ENCODE measurements at regions not wholly inside any gene's neighbourhood (a gene's known extent, or its start where the extent isn't known, plus 50 kb on each side); places are given as distances from the start of the nearest gene placed in this dataset.
"Not testable (repeated sequence)": the region's sequence is repeated elsewhere in the genome, so short reads cannot be mapped to it uniquely, and the experiment has no call there.

DNA sequence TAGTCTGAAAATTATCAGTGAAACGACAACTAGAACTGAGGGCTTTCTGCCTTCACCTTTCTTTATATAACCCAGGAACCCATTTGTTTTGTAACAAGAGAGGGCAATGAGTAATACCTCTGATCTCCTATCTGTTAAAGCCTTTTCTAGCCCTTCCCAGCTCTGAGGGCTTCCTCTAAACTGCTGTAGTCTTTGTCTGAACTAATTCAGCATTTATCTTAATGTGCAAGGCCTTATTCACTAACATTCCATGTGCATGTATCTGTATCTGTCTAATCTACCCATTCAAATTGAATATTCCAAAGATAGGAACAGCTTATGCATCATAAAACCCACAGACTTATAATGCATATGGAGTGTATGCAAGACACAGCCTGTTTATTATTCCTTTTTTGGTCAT is 167.1 kb downstream of the LYPLAL1 start:
- no peak for DNase-seq

DNA sequence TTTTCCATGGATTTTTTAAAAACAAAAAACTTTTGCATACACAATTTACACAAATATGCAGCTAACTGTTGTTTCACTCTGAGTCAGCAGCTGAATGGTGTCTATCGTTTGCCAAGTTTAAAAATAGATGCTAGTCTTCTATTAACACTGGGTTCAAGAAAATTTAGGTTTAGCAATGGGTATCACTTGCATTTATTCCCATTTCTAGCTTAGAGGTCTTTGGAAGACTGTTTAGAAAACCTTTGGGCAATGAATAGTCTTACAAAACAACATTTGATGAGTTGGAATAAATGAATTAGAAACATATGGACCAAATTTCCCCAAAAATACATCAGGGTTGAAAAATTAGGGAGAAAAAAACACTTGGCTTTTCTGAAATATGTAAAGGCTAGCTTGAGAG is 165.8 kb downstream of the LYPLAL1 start:
- DNase-seq = no peak

DNA sequence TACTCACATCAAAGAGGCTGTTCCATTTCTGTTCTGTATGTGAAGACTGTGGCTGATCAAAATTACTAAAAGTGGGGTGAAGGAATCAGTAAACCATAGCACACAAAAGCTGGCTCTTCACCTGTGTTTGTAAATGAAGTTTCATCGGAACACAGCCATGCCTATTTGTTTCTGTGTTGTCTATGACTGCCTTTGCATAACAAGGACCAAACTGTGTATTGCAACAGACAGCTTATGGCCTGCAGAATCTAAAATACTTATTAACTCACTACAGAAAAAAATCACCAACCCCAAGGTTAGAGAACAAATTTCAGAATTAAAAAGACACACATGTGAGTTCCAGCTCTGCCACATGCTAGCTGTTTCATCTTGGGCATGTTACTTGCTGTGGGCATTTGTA is 163.9 kb downstream of the LYPLAL1 start:
- DNase-seq = no peak

DNA sequence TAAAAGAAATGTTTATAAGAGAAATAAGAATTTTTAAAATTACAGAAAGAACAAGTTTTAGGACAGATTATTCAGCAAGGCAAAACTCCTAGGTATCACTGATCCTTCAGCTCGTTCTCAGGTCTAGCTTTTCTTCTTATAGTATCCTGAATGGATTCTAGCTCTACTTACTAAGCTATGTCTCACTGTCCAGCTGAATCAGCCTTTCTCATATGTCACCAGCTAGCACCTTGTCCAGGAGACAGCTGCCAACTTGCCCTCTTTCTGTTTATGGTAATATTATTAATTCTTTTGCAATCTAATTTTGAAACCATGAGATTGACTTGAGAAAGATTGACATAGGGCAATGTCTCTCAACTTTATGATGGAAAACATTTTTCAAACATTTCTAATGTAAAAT is 159.9 kb downstream of the LYPLAL1 start:
- no peak for DNase-seq

DNA sequence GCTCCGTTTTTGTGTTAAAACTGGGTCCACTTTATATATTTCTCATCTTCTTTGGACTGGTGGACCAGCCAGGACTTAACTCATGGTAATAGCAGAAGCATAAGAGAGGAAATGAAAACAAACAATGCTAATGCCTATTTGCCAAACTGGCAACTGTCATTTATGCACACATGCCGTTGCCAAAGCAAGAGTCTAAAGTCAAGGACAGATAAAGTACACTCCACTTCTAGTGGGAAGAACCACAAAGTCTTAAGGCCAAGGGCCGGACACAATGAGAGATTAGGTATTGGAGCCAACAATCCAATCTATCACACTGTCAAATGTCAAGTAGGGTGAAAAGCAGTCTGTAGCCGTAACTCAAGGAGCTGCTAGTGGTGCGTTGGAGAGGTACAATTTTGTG is 157.7 kb downstream of the LYPLAL1 start:
- no peak for DNase-seq

DNA sequence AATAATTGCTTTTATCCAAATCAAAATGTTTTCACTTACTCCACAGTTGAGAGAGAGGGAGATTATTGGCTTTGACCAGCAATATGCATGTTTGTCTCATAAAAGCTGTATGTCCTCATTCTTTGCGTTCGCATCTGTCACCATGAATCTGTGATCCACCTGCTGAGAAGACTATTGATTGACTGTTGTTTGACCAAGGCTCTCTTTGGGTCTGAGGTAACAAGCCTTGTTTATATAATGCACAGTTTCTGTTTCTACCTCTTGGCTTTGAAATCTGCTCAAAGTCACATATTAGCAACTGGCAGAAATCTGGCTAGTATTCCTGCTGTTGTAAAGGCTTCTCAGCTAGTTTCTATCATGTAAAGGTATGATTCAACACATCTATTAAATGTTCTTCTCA is 157.0 kb downstream of the LYPLAL1 start:
- no peak for DNase-seq

DNA sequence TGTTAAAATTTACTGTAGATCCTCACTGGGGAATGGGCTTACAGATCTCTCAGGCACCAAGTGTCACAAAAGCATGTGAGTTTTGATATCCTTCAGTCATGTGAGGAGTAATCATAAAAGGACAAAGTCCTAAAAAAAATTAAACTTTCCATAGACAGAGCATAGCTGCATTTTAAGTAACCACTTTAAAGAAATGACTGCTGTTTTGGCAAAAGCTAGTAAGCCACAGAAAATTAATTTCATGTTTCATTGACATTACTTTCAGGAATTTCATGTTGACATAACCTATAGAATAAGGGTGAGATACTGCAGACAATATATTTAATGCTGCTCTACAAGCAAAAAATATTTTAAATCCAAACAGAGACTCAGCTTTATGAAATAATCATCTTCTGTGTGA is 156.3 kb downstream of the LYPLAL1 start:
- DNase-seq = no peak

DNA sequence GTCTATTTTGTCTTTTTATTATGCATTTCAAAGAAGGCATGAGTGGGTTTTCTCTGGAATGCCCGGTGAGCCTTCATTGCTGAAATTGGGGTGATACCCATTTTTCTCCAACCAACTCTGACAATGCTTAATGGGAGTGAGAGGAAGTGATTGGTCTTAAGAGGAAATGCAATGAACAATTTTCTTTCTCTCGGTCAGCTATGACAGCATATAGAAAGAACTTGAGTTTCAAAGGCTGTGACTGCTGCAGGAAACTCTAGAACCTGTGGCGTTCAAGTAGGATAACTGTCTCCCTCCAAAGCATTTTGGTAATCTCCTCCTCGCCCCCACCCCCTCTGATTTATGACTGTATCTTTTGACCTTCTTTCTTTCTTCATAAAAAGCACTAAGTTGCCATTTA is 155.9 kb downstream of the LYPLAL1 start:
- DNase-seq = no peak

DNA sequence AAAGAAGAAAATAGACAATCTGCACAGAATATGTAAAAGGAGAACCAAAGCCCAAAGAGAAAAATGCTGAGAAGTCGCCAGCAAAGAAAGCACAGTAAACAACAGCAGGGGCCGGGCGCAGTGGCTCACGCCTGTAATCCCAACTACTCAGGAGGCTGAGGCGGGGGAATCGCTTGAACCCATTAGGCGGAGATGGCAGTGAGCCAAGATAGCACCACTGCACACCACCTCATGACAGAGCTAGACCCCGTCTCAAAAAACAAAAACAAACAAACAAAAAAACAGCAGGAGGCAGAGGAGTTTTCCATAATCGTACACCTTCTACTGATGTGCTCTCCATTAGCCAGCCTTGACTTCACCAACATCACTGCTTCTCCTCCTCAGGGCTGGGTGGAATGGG is 153.2 kb downstream of the LYPLAL1 start:
- no peak for DNase-seq

DNA sequence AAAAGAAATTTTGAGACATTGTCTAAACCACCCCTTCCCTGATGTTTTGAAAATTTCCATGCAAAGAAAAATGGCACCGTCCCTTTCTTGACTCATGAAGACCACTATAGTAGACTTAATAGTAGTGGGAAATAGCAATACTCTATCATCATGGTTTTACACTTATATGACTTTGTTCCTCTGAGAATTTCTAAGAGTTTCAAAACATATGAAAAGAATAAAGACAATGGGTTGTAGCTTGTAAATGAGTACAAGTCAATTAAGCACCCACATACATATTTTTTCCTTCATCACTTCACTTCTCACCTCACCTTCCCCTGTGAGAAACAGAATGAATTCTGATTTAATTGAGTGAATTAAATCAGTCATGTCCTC is 151.7 kb downstream of the LYPLAL1 start:
- DNase-seq = no peak

DNA sequence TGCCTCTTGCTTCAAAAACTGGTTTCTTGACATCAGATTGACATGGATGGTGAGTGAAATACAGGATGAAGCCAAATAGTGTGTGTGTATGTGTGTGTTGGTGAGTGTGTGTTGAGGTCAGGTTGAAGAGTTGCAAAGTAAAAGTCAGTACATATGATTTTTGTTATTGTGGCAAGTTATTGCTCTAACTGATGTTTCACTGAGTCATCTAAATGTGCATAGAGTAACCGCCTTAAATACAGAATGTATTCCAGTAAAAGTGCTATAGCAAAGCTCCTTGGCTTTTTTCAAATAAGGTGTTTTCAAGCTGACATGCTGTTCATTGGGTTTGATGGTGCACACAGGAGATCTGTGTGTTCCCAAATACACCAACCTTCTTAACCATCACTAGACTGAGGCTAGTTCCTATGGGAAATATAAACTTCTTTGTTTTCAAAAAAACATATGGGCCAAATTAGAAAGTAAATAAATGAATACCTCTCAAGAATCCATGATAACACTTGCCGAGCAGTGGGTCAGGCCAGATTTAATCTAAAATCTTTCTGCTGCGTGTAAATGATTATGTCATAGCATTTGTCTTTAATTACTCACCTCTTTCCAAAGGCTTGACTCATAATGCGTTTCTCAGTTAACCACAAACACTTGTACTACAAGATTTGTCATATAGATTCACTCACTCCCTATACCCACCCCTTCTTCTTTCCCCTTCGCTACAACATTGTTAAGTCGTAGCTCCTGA is 151.1 kb downstream of the LYPLAL1 start:
- no peak for DNase-seq

DNA sequence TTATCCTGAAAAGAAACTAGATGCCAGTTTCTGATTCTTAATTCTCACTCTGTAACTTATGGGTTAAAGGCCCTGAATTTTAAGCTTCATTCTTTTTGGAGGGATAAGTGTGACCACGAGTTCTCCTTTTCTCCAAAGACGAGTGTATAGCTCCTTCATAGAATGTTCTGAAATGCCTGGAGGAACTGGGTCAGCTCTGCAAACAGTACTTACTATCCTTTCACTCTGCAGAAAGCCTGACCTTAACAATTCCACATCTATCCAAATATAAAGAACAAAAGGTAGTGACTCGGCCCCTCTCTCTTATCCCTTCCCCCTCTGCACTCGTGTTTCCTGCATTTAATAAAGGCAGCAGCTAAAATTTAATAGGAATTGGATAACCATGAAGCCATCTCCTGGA is 150.5 kb downstream of the LYPLAL1 start:
- no peak for DNase-seq

DNA sequence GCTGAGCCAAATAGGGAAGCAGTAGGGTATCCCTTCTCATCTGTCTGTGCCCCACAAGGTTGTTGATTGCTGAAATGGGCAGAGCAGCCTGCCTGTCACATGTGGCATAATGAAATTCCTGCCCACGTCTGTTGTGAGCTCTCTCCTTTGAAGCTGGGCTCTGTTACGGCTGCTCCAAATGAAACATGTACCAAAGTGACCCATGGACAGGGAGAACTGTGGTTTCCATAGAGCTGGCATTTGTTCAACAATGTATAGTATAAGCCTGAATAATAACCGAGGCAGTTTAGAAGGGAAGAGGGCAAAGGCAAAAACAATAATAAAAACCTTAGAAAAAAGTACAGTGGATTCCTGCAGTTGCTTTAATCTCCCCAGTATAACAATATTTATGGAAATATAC is 149.7 kb downstream of the LYPLAL1 start:
- no peak for DNase-seq

DNA sequence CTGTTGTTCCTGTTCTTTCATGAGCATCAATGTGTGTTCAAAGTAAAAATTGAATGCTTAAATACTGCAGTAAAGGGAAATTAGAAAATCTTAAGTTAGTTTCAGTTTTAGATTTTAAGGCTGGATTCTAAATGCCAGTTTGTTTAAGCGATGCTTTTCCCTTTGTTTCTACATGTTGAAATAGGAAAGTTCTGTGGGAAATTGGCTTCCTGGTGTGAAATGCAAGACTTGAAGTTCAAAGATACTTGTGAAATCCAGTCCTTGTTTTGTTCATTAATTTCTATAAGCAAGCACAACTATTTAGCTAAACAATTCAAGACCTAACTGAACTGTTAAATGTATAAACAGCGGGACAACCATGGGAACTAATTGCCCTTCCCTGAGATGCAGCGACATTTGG is 149.1 kb downstream of the LYPLAL1 start:
- no peak for DNase-seq

DNA sequence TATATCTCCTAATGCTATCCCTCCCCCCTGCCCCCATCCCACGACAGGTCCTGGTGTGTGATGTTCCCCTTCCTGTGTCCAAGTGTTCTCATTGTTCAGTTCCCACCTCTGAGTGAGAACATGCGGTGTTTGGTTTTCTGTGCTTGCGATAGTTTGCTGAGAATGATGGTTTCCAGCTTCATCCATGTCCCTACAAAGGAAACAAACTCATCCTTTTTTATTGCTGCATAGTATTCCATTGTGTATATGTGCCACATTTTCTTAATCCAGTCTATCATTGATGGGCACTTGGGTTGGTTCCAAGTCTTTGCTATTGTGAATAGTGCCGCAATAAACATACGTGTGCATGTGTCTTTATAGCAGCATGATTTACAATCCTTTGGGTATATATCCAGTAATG is 146.9 kb downstream of the LYPLAL1 start:
- DNase-seq = not testable (repeated sequence)

DNA sequence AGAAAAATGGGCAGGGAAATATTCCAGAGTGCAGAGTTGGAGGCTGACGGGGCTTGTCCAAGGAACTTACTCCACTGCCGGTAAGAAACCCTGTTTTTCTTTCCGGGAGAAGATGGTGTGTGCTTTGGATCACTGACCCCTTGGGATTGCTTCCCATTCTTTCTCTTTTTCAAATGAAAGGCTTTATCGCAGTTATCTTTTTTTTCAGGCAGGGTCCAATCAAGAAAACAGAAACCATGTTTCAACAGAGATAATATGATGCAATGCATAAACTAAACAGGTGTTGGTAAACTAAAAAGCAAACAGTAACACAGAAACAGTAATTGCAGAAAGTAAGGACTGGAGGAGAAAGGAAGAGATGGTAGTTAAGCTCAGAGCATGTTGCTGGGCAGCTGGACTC is 145.1 kb downstream of the LYPLAL1 start:
- no peak for DNase-seq

DNA sequence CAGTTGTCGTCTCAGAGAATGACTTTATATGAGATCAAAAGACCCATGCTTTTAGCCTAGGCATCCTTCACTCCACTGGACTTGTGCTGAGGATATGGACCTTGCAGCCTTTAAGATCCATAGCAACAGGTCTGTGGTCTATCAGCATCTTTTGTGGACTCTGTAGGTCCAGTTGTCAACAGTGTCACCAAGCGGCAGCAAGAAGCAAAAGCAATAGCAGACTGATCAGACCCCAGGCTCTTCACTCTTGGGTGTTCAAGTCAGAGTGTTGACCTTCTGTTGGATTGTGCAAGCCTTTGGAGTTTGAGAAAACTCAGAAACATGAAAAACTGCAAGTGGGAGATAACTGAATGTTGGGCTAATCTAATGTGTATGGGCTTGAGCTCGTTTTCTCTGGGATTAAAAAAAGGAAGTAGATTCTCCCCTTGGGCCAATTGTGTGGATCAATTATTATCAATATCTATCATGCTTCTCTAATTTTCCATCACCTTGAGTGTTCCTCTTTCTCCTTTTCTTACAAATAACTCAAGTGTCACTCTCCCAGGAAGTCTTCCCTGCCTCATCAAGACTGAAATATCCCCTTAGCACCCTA is 144.2 kb downstream of the LYPLAL1 start:
- no peak for DNase-seq

DNA sequence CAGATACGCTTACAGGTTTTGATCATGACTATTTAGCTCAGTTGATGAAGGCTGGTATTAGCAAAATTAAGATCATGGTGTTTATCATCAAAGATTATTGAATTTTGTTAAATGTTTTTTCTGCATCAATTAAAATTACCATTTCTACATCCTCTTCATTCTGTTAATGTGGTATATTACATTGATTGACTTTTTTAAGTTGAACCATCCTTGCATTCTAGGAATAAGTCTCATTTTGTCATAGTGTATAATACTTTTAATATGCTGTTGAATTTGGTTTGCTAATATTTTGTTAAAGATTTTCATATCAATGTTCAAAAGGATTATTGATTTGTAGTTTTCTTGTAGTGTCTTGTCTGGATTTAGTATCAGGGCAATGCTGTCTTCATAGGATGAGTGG is 142.4 kb downstream of the LYPLAL1 start:
- DNase-seq = no peak

DNA sequence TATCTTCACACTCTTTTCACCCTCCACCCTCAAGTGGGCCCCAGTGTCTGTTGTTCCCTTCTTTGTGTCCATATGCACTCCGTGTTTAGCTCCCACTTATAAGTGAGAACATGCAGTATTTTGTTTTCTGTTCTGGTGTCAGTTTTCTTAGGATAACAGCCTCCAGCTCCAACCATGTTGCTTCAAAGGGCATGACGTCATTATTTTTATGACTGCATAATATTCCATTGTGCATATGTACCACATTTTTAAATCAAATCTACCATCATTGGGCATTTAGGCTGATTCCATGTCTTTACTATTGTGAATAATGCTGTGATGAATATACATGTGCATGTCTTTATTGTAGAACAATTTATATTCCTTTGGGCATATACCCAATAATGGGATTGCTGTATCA is 140.3 kb downstream of the LYPLAL1 start:
- DNase-seq = no peak

DNA sequence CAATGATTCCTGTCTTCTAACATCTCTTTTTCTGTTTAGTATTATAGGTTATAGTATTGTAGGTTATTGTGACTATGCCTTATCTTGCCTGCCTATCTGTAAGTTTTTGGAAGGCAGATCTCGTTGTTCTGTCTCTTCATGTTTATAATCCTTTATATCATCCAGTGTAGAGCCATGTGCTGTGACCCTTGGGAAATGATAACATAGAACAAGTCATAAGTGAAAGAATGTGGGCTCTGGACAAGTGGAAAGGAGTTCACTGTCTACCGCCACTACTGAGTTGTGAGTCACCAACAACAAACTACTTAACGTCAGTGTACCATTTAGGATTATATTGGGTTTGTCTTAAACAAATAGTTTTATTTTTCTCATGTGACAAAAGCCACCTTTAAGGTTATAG is 139.3 kb downstream of the LYPLAL1 start:
- DNase-seq = no peak

DNA sequence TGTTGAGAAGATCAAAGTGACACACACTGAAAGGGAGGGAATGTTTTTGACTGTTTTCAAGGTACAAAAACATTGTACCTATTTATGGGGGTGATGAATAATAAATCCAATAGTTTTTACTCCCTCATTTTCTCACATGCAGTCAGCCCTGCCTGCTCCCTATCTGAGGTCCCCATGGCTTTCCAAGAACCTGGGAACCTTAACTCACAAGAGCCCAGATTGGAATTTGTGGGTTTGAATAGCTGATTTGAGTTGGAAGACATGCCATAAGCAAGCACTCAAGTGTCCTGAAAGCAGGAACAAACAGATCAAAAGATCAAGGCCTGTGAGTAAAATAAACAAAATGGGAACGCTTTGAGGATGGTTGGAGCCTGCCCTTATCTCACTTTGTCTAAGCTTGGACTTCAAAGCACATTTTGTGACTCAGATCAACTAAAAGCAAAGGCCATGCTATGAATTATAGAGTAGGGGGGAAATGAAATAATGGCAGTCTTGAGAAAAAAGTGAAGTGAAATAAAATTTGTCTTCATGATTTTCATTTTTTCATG is 136.6 kb downstream of the LYPLAL1 start:
- no peak for DNase-seq

DNA sequence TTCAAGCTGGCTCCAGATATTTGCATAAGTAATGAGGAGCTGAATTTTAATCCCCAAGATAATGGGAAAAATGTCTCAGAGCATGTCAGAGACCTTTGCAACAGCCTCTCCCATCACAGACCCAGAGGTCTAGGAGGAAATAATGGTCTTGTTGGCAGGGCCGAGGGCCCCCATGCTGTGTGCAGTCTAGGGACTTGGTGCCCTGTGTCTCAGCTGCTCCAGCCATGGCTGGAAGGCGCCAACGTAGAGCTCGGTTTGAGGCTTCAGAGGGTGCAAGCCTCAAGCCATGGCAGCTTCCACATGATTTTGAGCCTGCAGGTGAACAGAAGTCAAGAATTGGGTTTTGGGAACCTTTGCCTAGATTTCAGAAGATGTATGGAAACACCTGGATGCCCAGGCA is 134.7 kb downstream of the LYPLAL1 start:
- DNase-seq = no peak

DNA sequence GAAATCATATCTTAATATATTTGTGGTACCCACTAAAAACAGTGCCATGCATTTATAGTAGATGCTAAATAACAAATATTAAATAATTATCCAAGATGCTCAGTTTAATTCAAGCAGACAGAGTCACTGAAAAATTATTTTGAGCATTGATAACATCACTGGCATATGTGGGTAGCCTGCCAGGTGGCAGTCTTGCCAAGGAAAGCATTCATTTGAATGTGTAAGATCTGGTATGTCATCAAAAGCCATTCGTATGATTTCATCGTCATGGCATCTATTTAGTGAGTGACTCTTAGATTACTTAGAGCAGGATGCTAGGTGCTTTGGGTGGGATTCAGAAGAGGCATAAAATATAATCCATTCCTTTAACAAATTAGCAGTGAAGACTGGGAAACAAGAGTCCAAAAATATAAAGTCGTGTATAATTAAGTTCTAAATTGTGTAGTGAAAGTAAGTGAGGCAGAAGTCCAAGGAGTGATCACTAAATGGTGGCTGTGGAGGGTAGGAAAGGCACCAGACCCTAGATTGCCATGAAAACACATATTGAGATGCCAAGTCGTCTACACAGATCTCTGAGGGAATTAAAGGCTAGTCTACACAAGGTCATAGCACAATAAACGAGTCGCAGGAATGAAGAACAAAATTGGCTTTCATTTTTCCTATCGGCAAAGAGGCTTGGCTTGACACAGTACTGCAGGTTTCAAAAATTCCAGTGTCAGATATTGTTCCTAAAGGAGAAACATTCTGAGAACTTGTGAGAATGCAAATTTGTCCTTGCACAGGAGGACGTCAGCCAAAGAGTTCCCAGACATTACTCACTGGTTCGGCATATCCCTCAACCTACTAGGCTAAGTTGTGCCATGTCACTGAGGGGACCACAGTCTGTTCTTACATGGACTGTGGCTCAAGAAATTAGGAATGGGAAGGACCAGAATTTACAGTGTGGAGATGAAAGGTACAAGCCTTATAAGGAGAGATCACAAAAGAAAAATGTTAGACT is 130.8 kb downstream of the LYPLAL1 start:
- no peak for DNase-seq

DNA sequence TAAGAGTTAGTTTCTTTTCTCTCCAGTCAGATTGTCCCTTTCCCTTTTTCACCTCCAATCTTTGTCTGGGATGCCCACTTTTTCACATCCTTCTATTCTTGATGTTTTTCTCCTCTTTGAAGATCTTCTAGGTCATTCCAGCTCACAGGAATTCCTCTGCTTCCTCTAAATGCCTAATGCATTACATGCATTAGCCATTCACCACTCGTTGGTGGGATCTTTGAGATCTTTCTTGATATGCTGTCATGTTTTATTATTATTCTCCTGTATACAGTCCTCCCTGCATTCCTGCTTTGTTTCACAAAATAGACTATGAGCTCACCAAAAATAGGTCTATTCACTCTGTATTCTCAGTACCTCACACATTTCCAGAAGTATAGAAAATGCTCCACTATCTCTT is 129.0 kb downstream of the LYPLAL1 start:
- DNase-seq = no peak
